ENCODE measurements at regions not wholly inside any gene's neighbourhood (a gene's known extent, or its start where the extent isn't known, plus 50 kb on each side); places are given as distances from the start of the nearest gene placed in this dataset.

- TF ChIP-seq, protein P1, sequence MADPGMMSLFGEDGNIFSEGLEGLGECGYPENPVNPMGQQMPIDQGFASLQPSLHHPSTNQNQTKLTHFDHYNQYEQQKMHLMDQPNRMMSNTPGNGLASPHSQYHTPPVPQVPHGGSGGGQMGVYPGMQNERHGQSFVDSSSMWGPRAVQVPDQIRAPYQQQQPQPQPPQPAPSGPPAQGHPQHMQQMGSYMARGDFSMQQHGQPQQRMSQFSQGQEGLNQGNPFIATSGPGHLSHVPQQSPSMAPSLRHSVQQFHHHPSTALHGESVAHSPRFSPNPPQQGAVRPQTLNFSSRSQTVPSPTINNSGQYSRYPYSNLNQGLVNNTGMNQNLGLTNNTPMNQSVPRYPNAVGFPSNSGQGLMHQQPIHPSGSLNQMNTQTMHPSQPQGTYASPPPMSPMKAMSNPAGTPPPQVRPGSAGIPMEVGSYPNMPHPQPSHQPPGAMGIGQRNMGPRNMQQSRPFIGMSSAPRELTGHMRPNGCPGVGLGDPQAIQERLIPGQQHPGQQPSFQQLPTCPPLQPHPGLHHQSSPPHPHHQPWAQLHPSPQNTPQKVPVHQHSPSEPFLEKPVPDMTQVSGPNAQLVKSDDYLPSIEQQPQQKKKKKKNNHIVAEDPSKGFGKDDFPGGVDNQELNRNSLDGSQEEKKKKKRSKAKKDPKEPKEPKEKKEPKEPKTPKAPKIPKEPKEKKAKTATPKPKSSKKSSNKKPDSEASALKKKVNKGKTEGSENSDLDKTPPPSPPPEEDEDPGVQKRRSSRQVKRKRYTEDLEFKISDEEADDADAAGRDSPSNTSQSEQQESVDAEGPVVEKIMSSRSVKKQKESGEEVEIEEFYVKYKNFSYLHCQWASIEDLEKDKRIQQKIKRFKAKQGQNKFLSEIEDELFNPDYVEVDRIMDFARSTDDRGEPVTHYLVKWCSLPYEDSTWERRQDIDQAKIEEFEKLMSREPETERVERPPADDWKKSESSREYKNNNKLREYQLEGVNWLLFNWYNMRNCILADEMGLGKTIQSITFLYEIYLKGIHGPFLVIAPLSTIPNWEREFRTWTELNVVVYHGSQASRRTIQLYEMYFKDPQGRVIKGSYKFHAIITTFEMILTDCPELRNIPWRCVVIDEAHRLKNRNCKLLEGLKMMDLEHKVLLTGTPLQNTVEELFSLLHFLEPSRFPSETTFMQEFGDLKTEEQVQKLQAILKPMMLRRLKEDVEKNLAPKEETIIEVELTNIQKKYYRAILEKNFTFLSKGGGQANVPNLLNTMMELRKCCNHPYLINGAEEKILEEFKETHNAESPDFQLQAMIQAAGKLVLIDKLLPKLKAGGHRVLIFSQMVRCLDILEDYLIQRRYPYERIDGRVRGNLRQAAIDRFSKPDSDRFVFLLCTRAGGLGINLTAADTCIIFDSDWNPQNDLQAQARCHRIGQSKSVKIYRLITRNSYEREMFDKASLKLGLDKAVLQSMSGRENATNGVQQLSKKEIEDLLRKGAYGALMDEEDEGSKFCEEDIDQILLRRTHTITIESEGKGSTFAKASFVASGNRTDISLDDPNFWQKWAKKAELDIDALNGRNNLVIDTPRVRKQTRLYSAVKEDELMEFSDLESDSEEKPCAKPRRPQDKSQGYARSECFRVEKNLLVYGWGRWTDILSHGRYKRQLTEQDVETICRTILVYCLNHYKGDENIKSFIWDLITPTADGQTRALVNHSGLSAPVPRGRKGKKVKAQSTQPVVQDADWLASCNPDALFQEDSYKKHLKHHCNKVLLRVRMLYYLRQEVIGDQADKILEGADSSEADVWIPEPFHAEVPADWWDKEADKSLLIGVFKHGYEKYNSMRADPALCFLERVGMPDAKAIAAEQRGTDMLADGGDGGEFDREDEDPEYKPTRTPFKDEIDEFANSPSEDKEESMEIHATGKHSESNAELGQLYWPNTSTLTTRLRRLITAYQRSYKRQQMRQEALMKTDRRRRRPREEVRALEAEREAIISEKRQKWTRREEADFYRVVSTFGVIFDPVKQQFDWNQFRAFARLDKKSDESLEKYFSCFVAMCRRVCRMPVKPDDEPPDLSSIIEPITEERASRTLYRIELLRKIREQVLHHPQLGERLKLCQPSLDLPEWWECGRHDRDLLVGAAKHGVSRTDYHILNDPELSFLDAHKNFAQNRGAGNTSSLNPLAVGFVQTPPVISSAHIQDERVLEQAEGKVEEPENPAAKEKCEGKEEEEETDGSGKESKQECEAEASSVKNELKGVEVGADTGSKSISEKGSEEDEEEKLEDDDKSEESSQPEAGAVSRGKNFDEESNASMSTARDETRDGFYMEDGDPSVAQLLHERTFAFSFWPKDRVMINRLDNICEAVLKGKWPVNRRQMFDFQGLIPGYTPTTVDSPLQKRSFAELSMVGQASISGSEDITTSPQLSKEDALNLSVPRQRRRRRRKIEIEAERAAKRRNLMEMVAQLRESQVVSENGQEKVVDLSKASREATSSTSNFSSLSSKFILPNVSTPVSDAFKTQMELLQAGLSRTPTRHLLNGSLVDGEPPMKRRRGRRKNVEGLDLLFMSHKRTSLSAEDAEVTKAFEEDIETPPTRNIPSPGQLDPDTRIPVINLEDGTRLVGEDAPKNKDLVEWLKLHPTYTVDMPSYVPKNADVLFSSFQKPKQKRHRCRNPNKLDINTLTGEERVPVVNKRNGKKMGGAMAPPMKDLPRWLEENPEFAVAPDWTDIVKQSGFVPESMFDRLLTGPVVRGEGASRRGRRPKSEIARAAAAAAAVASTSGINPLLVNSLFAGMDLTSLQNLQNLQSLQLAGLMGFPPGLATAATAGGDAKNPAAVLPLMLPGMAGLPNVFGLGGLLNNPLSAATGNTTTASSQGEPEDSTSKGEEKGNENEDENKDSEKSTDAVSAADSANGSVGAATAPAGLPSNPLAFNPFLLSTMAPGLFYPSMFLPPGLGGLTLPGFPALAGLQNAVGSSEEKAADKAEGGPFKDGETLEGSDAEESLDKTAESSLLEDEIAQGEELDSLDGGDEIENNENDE (IDR thresholded peaks at IDR 0.05; ENCODE audit: insufficient replicate concordance, low read length) = no peak
- TF ChIP-seq CEBPB (IDR thresholded peaks at IDR 0.05; ENCODE audit: low read depth, low read length) (no peak), HDAC6 (IDR thresholded peaks at IDR 0.05; ENCODE audit: low read depth, low read length) (no peak), SIRT6 (IDR thresholded peaks at IDR 0.05; ENCODE audit: low read length) (no peak), TBP (IDR thresholded peaks at IDR 0.05; ENCODE audit: low read depth, low read length) (no peak), CREB1 (IDR thresholded peaks at IDR 0.05) (no peak), YY1 (IDR thresholded peaks at IDR 0.05; ENCODE audit: low read depth, low read length) (no peak), MAFK (IDR thresholded peaks at IDR 0.05; ENCODE audit: low read depth, low read length) (no peak), POLR2AphosphoS5 (IDR thresholded peaks at IDR 0.05; ENCODE audit: low read depth, low read length) (no peak), ASH2L (IDR thresholded peaks at IDR 0.05; ENCODE audit: low read length) (no peak), SP4 (IDR thresholded peaks at IDR 0.05; ENCODE audit: low read length) (no peak), JUN (IDR thresholded peaks at IDR 0.05; ENCODE audit: low read depth, low read length) (no peak)
These were observed 121.4 kb upstream of the TCF21 start (continued) for GRCh38 chr6:133767357-133767970.

Measured in H1 (cell line).